Posterior cingulate gyrus (tissue), 11 donors: ENCODE measurements at regions not wholly inside any gene's neighbourhood (a gene's known extent, or its start where the extent isn't known, plus 50 kb on each side); places are given as distances from the start of the nearest gene placed in this dataset.
A peak's percentile ranks its signal among the peaks of the same experiment; 100 is the strongest.

ENCODE experiments used
- DNase-seq, 10 donors: peaks; one replicate each; pipeline versions ENCODE4 v3.0.0 to v3.0.0-alpha.2; 2020 to 2021; ENCODE audit warnings: mixed read lengths in 3 of 10
- intact Hi-C: fragments of 100-400 bp; cut with DNase I; formaldehyde crosslinking; loops from one replicate; pipeline ENCODE4 v1.15.1; 2023

GRCh38 chr2:222146488-222146887 is 152.3 kb downstream of the PAX3 start:
- no peak for DNase-seq
- intact Hi-C loops, result no loop called here

- intact Hi-C loops, result no loop called here
These were observed 156.8 kb downstream of the PAX3 start for GRCh38 chr2:222142027-222142426.

DNA sequence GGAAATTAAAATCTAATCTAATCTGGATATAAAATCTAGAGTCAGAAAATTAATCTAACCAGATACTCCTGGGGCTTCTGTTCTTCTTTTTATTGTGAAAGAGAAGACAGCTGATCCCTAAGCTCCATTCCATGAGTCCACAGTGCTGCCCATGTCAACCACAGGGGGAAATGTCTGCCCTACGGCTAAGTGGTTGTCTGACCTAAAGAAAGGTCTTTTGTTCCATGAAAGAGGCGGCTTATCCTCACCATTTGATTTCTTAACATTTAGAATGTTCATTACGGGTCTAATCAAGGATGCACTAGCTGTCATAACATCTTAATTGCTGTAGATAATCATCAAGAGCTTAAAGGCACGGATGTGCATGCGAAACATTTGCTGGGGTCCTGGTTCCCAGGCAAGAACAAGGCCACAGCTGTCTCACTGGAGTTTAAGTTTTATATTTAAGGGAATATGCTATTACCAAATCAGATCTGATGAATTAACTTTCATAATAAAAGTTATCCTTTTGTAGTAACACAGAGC is 162.6 kb downstream of the PAX3 start:
- intact Hi-C loops, result no loop called here
- DNase-seq, result no peak

More at GRCh38 chr2:222142027-222142426, 156.8 kb downstream of the PAX3 start:
- DNase-seq, result no peak

DNA sequence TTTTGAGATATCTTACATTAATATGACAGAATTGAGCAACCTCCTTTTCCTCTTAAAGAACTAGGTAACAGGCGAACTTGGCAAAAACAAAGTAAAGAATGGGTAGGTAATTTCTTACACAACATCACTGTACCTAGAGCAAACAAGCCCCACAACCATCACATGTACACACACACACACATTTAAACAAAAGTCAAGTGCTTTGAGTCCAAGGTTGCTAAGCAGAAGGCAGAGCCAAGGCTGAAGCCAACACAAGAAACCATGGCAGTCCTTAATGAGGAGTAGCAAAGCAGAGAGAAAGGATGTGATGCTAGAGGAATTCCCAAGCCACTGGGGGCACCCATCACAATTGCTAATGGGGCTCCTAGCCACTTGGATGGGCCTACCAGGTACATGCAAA is 164.1 kb downstream of the PAX3 start:
- intact Hi-C loops, result no loop called here
- no peak for DNase-seq

DNA sequence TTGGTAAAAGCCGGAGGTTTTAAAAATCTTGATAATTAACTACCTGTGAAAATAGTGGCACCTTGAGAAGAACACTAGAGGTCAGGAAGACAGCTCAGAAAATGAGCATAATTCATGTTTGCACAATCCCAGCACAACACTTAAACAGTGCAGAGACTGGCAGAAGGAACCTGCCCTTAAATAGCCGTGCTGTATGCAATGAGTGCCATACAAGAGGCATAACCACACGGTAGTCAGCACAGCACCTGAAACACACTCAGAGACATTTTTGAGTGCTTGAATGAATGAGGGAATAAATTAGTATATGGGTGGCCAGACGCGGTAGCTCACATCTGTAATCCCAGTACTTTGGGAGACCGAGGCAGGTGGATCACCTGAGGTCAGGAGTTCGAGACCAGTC is 164.9 kb downstream of the PAX3 start:
- no peak for DNase-seq
- intact Hi-C loops, result no loop called here

DNA sequence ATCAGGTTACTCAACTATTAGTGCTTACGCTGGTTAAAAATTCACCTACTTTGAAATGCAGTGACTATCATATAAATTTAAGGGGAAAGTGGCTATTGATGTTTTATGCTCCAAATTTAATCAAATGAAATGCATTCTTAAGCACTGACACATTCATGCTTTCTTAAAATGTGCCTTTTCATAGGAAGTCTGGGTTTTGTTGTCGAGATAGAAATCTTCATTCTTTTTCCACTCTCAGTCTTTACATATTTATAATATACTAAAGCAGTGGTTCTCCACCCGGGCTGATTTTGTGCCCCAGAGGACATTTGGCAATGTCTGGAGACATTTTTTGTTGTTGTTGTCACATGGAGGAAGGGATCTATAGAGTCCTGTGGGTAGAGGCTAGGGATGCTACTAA is 167.9 kb downstream of the PAX3 start:
- DNase-seq, result no peak

DNA sequence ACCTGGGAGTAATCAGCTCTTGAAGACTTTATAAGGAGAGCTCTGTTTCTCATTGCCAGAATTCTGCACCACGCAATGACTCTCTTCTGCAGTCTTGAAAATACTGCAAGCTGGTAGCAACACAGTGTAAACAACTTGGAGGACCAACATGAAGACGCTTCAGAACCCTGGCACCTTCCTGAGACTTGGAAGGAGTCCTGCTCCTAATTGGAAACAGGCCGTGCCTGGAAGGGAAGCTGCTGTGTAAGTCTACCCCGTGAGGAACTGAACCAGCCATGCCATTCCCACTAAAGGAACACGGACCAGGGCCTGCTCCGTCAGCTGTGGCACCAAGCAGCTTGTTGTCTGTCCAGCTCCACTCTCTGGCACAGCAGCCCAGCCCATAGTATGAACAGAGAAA is 171.1 kb downstream of the PAX3 start:
- intact Hi-C loops, result no loop called here

More for the DNA sequence above, 167.9 kb downstream of the PAX3 start:
- intact Hi-C loops, result no loop called here

GRCh38 chr2:222120933-222121332 is 177.9 kb downstream of the PAX3 start:
- intact Hi-C loops, result no loop called here
- no peak for DNase-seq

More for the DNA sequence above, 171.1 kb downstream of the PAX3 start:
- DNase-seq, result peak in 1 of 10 donors; percentile 40

DNA sequence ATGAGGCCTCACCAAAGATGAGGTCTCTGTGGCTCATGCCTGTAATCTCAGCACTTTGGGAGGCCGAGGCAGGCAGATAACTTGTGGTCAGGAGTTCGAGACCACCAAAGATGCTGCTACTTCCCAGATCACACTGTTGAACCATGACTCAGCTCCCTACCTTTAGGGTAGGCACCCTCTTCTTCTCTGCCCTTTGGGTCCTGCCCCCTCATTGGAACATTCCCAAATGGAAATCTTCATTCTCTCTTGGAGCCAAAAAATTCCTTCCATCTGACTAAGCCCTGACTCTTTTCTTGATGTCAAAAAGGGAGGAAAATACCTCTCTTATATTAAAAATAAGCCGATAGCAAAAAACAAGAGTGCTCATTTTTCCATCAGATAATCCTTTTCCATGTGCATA is 183.5 kb downstream of the PAX3 start:
- intact Hi-C loops, result no loop called here
- no peak for DNase-seq

- intact Hi-C loops, result no loop called here
- no peak for DNase-seq
These were observed 189.7 kb downstream of the PAX3 start for GRCh38 chr2:222108957-222109585.

DNA sequence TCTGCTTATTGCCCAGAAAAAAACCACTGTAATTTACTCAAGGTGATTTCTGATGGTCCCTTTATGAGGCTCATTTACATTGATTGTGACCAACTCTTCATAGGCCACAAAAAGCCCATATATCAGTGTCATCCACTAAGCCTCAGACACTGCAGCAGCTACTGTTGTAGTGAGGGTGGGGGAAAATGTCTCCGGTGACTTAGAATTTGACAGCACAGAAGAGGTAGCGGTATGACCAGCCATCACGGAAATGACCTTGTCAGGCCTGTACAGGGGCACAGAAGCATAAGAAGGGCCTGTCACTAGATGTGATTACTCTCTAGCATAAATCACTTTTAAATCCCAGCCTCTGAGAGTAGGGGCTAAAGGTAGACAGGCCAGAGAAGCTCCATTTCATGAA is 190.3 kb downstream of the PAX3 start:
- no peak for DNase-seq
- intact Hi-C loops, result no loop called here

- intact Hi-C loops, result no loop called here
- no peak for DNase-seq
These were observed 193.8 kb downstream of the PAX3 start for GRCh38 chr2:222105046-222105445.

- no peak for DNase-seq
- intact Hi-C loops, result no loop called here
These were observed 196.0 kb downstream of the PAX3 start for GRCh38 chr2:222102575-222103349.

- no peak for DNase-seq
- intact Hi-C loops, result no loop called here
These were observed 197.8 kb downstream of the PAX3 start for GRCh38 chr2:222100704-222101699.

- DNase-seq, result no peak
- intact Hi-C loops, result no loop called here
These were observed 210.2 kb downstream of the PAX3 start for GRCh38 chr2:222088561-222088960.

GRCh38 chr2:222087998-222088397 is 210.8 kb downstream of the PAX3 start:
- no peak for DNase-seq
- intact Hi-C loops, result no loop called here

- intact Hi-C loops, result no loop called here
- DNase-seq, result no peak
These were observed 216.6 kb downstream of the PAX3 start for GRCh38 chr2:222082201-222082600.

DNA sequence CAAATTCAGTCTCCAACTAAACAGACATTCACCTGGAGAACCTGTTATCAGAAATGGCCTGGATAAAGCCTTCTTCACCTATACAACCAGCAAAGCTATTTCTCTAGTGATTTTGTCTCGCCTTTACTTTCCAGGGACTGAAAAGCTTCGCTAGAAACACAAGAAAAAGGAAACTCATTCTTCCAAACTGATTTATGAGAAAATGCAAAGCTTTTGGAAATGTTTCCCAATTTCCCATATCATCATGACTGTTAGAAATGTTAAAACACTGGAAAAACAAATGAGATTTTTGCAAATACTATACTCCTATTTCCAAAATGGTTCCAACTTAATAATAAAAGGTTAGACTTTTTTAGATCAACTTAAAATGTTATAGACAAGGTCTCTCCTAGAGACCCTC is 218.7 kb downstream of the PAX3 start:
- intact Hi-C loops, result no loop called here
- DNase-seq, result no peak

- intact Hi-C loops, result no loop called here
- no peak for DNase-seq
These were observed 221.7 kb downstream of the PAX3 start for GRCh38 chr2:222076973-222077690.

DNA sequence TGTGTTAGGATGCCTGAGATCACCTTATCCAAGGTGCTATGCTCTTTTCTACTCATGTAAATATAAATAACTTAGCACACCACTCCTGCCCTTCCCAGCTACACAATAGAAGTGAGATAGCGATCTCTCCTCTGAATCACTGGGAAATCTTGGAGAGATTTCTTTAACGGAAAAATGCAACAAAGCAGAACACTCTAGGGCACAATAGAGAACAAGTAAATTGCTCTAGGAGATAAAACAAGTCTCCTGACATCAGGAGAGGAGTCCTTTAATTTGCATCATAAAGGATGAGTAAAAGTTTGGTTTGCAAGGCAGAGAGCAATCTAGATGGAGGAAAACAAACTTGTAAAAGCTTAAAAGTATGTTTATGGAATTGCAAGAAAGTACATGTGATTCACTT is 224.1 kb downstream of the PAX3 start:
- DNase-seq, result no peak
- intact Hi-C loops, result no loop called here
